ENCODE measurements at regions not wholly inside any gene's neighbourhood (a gene's known extent, or its start where the extent isn't known, plus 50 kb on each side); places are given as distances from the start of the nearest gene placed in this dataset.

- DNase-seq: no peak
These were observed 60.8 kb upstream of the ADRA2C start for GRCh38 chr4:3705236-3705987.

GRCh38 chr4:3704669-3705068 lies 61.5 kb upstream of the ADRA2C start:
- DNase-seq: no peak

GRCh38 chr4:3703677-3704521 lies 62.3 kb upstream of the ADRA2C start:
- no peak for DNase-seq

- DNase-seq: no peak
These were observed 62.9 kb upstream of the ADRA2C start for GRCh38 chr4:3703343-3703676.

- DNase-seq: no peak
These were observed 63.5 kb upstream of the ADRA2C start for GRCh38 chr4:3702561-3703221.

GRCh38 chr4:3701736-3702560 lies 64.2 kb upstream of the ADRA2C start:
- DNase-seq: no peak

- DNase-seq: no peak
These were observed 64.9 kb upstream of the ADRA2C start for GRCh38 chr4:3701271-3701734.

GRCh38 chr4:3700736-3701135 lies 65.4 kb upstream of the ADRA2C start:
- DNase-seq: no peak

GRCh38 chr4:3700223-3700622 lies 66.0 kb upstream of the ADRA2C start:
- DNase-seq: no peak

- no peak for DNase-seq
These were observed 66.5 kb upstream of the ADRA2C start for GRCh38 chr4:3699678-3700077.

- DNase-seq: no peak
These were observed 66.9 kb upstream of the ADRA2C start for GRCh38 chr4:3699261-3699660.

- no peak for DNase-seq
These were observed 69.2 kb upstream of the ADRA2C start for GRCh38 chr4:3697033-3697432.

- DNase-seq: no peak
These were observed 75.5 kb upstream of the ADRA2C start for GRCh38 chr4:3690551-3691152.

GRCh38 chr4:3689576-3690550 lies 76.3 kb upstream of the ADRA2C start:
- no peak for DNase-seq

GRCh38 chr4:3689006-3689405 lies 77.2 kb upstream of the ADRA2C start:
- DNase-seq: no peak

GRCh38 chr4:3688018-3688998 lies 77.9 kb upstream of the ADRA2C start:
- DNase-seq: no peak

- no peak for DNase-seq
These were observed 78.6 kb upstream of the ADRA2C start for GRCh38 chr4:3687538-3687937.

GRCh38 chr4:3686753-3687152 lies 79.4 kb upstream of the ADRA2C start:
- DNase-seq: no peak

Data from right lung (tissue), 2 donors.